GM12891 (cell line): ENCODE measurements at regions not wholly inside any gene's neighbourhood (a gene's known extent, or its start where the extent isn't known, plus 50 kb on each side); places are given as distances from the start of the nearest gene placed in this dataset.

Experiments
- POLR2A ChIP-seq: IDR thresholded peaks from 2 replicates; pipeline ENCODE4 v1.6.1; 2011; ENCODE audit warnings: low read depth, low read length, control low read depth
- POLR2AphosphoS5 ChIP-seq: IDR thresholded peaks from 2 replicates; pipeline ENCODE4 v1.6.1; 2011; ENCODE audit warnings: low read depth, low read length, control low read depth
- TAF1 ChIP-seq: IDR thresholded peaks from 2 replicates; pipeline ENCODE4 v1.6.1; 2011; ENCODE audit warnings: low read depth, low read length, control low read depth

- no peak for TF ChIP-seq POLR2A
- TF ChIP-seq POLR2AphosphoS5 = no peak
- TF ChIP-seq TAF1 = no peak
Observed at GRCh38 chr13:29648760-29649159, 53.3 kb upstream of the SLC7A1 start.
